Gastroesophageal sphincter (tissue), 4 donors: ENCODE measurements at regions not wholly inside any gene's neighbourhood (a gene's known extent, or its start where the extent isn't known, plus 50 kb on each side); places are given as distances from the start of the nearest gene placed in this dataset.

ENCODE experiments used
- ATAC-seq: fragments of 150-250 bp; one replicate; pipeline ENCODE4 v1.9.1; 2016; ENCODE audit warnings: mild to moderate bottlenecking, moderate library complexity
- H3K27ac ChIP-seq, 4 donors: fragments of 200-600 bp; sonication (generic) in 3 of 4; 1 replicate in 3 of 4; 2 replicates in 1 of 4; pipeline ENCODE4 v1.5.1; 2016 to 2019
- H3K27me3 ChIP-seq: fragments of 200-600 bp; sonication (generic); one replicate; pipeline ENCODE4 v1.5.1; 2019
- H3K36me3 ChIP-seq, 2 donors: fragments of 200-600 bp; sonication (generic); one replicate each; pipeline ENCODE4 v1.5.1; 2019; ENCODE audit warnings: control low read depth in 1 of 2
- H3K4me1 ChIP-seq, 3 donors: fragments of 200-600 bp; sonication (generic); 1 replicate in 2 of 3; 2 replicates in 1 of 3; pipeline ENCODE4 v1.5.1; 2016 to 2019; ENCODE audit warnings: control low read depth in 2 of 3
- H3K4me3 ChIP-seq, 2 donors: fragments of 200-600 bp; sonication (generic); one replicate each; pipeline ENCODE4 v1.5.1; 2019; ENCODE audit warnings: mild to moderate bottlenecking in 1 of 2, moderate library complexity in 1 of 2
- H3K9me3 ChIP-seq, 3 donors: fragments of 200-600 bp; sonication (generic); one replicate each; pipeline ENCODE4 v1.5.1; 2017 to 2019; ENCODE audit warnings: control low read depth in 2 of 3
- EP300 ChIP-seq: sonication (generic); formaldehyde crosslinking; IDR thresholded peaks from one replicate; pipeline ENCODE4 v1.6.1; 2017; ENCODE audit warnings: antibody characterized with exemption, mild to moderate bottlenecking
- POLR2A ChIP-seq, 2 donors: fragments of 450-650 bp; IDR thresholded peaks; one replicate each; pipeline ENCODE4 v1.6.1; 2017; ENCODE audit warnings: antibody characterized with exemption in 2 of 2, mild to moderate bottlenecking in 2 of 2, moderate library complexity in 1 of 2
- POLR2AphosphoS5 ChIP-seq: sonication (generic); formaldehyde crosslinking; IDR thresholded peaks from one replicate; pipeline ENCODE4 v1.6.1; 2017; ENCODE audit warnings: antibody characterized with exemption
- WGBS, 2 donors: methylation state at CpG; one replicate each; pipeline ENCODE4 v1.1.5; 2018; ENCODE audit warnings: low coverage in 1 of 2; 5-methylcytosine and 5-hydroxymethylcytosine counted together
- TF ChIP-seq, protein P1 (sequence below), 4 experiments: fragments of 200-600 bp in 2 of 4; fragments of 450-650 bp in 2 of 4; sonication (generic) in 1 of 4; IDR thresholded peaks; one replicate each; pipeline ENCODE4 v1.5.1; 2017 to 2019; ENCODE audit warnings: antibody characterized with exemption in 4 of 4, mild to moderate bottlenecking in 2 of 4, moderate library complexity in 2 of 4

DNA sequence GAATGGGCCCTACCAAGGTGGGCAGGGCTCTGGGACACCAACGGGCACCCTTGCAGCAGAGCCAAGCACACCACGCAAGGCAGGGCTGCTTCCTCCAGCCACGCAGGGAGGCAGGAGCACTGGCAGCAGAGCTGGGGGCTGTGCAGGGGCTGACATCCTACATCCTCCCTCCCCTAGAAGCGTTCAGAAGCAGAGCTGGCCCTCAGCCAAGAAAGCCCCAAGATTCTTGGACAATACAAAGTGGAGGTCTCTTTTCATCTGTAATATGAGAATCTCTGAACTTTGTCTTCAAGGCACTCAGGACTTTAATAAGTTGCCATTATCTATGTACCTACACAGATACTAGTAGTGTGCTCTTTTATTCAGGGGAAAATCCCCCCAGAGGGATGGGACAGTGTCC is 128.1 kb upstream of the AGAP1 start:
- 66% methylated on average over 2 of the region's 4 CpGs; no CpG with 5 or more reads in 1 of the 2 donors for WGBS, 2 donors
- Histone ChIP-seq H3K36me3 (no peaks in the 10 kb centered on the region), H3K9me3 (no peaks in the 10 kb centered on the region), H3K27ac (no peak overlapping the region), H3K4me3 (no peak overlapping the region), H3K4me1 (no peaks in the 10 kb centered on the region), H3K27me3 (peaks cover 24% of the 10 kb centered on the region)
- ATAC-seq, result no peak
- TF ChIP-seq EP300, result no peak
- no peak for TF ChIP-seq POLR2AphosphoS5
- no peak for TF ChIP-seq POLR2A (IDR thresholded peaks at IDR 0.05)
- TF ChIP-seq, protein P1, sequence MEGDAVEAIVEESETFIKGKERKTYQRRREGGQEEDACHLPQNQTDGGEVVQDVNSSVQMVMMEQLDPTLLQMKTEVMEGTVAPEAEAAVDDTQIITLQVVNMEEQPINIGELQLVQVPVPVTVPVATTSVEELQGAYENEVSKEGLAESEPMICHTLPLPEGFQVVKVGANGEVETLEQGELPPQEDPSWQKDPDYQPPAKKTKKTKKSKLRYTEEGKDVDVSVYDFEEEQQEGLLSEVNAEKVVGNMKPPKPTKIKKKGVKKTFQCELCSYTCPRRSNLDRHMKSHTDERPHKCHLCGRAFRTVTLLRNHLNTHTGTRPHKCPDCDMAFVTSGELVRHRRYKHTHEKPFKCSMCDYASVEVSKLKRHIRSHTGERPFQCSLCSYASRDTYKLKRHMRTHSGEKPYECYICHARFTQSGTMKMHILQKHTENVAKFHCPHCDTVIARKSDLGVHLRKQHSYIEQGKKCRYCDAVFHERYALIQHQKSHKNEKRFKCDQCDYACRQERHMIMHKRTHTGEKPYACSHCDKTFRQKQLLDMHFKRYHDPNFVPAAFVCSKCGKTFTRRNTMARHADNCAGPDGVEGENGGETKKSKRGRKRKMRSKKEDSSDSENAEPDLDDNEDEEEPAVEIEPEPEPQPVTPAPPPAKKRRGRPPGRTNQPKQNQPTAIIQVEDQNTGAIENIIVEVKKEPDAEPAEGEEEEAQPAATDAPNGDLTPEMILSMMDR (IDR thresholded peaks at IDR 0.05), result no peak

DNA sequence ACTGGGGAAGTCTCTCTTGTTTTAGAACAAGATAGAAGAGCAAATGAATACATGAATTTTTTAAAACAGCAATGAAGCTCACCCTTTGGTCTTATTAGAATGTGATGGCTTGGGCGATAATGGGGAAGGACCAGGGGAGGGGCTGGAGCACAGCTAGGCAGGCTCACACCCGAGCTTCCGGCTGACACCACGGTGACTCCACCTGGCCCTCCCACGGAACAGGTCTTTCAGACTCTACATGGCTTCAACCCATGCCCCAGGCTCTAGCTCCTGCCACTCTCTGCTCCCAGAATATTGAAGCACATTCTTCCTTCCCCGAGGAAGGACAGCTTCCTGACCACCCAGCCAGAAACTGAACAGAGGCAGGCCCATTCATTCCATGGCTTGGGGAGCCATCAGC is 127.5 kb upstream of the AGAP1 start:
- WGBS, 2 donors, result 100% methylated on average over 1 of the region's 6 CpGs
- H3K27ac ChIP-seq, result no peak overlapping the region
- H3K27me3 ChIP-seq, result peaks cover 24% of the 10 kb centered on the region
- no peaks in the 10 kb centered on the region for H3K9me3 ChIP-seq
- H3K4me1 ChIP-seq, result no peaks in the 10 kb centered on the region
- ATAC-seq, result no peak
- TF ChIP-seq POLR2AphosphoS5 (no peak), EP300 (no peak), POLR2A (IDR thresholded peaks at IDR 0.05) (no peak)
- TF ChIP-seq, protein P1 (IDR thresholded peaks at IDR 0.05), result no peak
- no peak overlapping the region for H3K4me3 ChIP-seq
- no peaks in the 10 kb centered on the region for H3K36me3 ChIP-seq

GRCh38 chr2:235366807-235367206 is 127.0 kb upstream of the AGAP1 start:
- Histone ChIP-seq H3K9me3 (no peaks in the 10 kb centered on the region), H3K4me1 (no peaks in the 10 kb centered on the region), H3K27me3 (peaks cover 24% of the 10 kb centered on the region), H3K4me3 (no peak overlapping the region), H3K27ac (no peak overlapping the region), H3K36me3 (no peaks in the 10 kb centered on the region)
- no CpG with 5 or more reads among the region's 8 CpGs for WGBS, 2 donors
- TF ChIP-seq POLR2AphosphoS5 (no peak), POLR2A (IDR thresholded peaks at IDR 0.05) (no peak), EP300 (no peak)
- TF ChIP-seq, protein P1 (IDR thresholded peaks at IDR 0.05), result no peak
- no peak for ATAC-seq

- ATAC-seq, result no peak
- TF ChIP-seq POLR2AphosphoS5, result no peak
- TF ChIP-seq POLR2A (IDR thresholded peaks at IDR 0.05), result no peak
- TF ChIP-seq EP300, result no peak
- TF ChIP-seq, protein P1 (IDR thresholded peaks at IDR 0.05), result no peak
- WGBS, 2 donors, result 95 to 97% methylated on average over 4 to 5 of the region's 5 CpGs
Measured at GRCh38 chr2:235371018-235371417, 122.8 kb upstream of the AGAP1 start.

GRCh38 chr2:235373171-235373570 is 120.7 kb upstream of the AGAP1 start:
- Histone ChIP-seq H3K4me3 (no peak overlapping the region), H3K4me1 (no peaks in the 10 kb centered on the region), H3K27ac (no peak overlapping the region), H3K27me3 (peaks cover 16% of the 10 kb centered on the region), H3K9me3 (no peaks in the 10 kb centered on the region), H3K36me3 (no peaks in the 10 kb centered on the region)
- no peak for TF ChIP-seq POLR2AphosphoS5
- no peak for TF ChIP-seq EP300
- TF ChIP-seq, protein P1 (IDR thresholded peaks at IDR 0.05), result no peak
- no peak for TF ChIP-seq POLR2A (IDR thresholded peaks at IDR 0.05)
- ATAC-seq, result no peak
- 68 to 76% methylated on average over 2 of the region's 2 CpGs for WGBS, 2 donors

More at GRCh38 chr2:235371018-235371417, 122.8 kb upstream of the AGAP1 start:
- no peak overlapping the region for H3K4me3 ChIP-seq
- H3K27me3 ChIP-seq, result peaks cover 22% of the 10 kb centered on the region
- no peaks in the 10 kb centered on the region for H3K36me3 ChIP-seq
- H3K9me3 ChIP-seq, result no peaks in the 10 kb centered on the region
- no peak overlapping the region for H3K27ac ChIP-seq
- no peaks in the 10 kb centered on the region for H3K4me1 ChIP-seq
